GM18498 (cell line): ENCODE measurements at regions not wholly inside any gene's neighbourhood (a gene's known extent, or its start where the extent isn't known, plus 50 kb on each side); places are given as distances from the start of the nearest gene placed in this dataset.

ENCODE experiments used
- ATAC-seq: cut with Tn5 transposase; IDR thresholded peaks from one replicate; pipeline ENCODE4 v1.9.1; 2021; ENCODE audit warnings: mild to moderate bottlenecking, moderate library complexity; ENCODE audit not compliant: unreplicated experiment

GRCh38 chr4:156015781-156016180 lies 62.1 kb upstream of the CTSO start:
- ATAC-seq = no peak

GRCh38 chr4:156006192-156006591 lies 52.5 kb upstream of the CTSO start:
- ATAC-seq = no peak
